NCI-H526 treated with DMSO at 0.1 percent for 48 hours (cell line): ENCODE measurements at regions not wholly inside any gene's neighbourhood (a gene's known extent, or its start where the extent isn't known, plus 50 kb on each side); places are given as distances from the start of the nearest gene placed in this dataset.
A peak's percentile ranks its signal among the peaks of the same experiment; 100 is the strongest.

ENCODE experiments used
- DNase-seq: peaks from one replicate; lab custom pipeline; 2025; lab: John Stamatoyannopoulos, UW

- DNase-seq = no peak
These were observed 321.4 kb upstream of the MMADHC start for GRCh38 chr2:149908726-149909683.

DNA sequence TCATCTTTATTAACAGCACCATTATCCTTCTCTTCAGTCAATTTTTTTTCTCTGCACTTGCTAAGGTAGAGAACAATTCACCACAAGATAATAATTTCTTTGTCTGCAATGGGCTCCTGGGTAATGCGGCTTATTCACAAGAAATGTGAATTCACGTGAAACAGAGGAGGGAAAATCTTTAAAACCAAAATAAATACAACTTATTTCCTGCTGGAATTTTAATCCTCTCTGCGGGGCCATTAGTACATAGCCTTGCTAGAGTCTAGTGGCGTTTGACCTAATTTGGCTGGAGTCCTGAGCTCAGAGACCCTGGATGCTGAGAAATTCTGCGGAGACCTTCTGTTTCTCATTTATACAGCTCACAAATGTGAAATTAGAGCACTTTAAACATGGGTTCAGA lies 319.3 kb upstream of the MMADHC start:
- DNase-seq = no peak

- no peak for DNase-seq
These were observed 317.0 kb upstream of the MMADHC start for GRCh38 chr2:149904352-149905175.

GRCh38 chr2:149903626-149904025 lies 316.1 kb upstream of the MMADHC start:
- no peak for DNase-seq

DNA sequence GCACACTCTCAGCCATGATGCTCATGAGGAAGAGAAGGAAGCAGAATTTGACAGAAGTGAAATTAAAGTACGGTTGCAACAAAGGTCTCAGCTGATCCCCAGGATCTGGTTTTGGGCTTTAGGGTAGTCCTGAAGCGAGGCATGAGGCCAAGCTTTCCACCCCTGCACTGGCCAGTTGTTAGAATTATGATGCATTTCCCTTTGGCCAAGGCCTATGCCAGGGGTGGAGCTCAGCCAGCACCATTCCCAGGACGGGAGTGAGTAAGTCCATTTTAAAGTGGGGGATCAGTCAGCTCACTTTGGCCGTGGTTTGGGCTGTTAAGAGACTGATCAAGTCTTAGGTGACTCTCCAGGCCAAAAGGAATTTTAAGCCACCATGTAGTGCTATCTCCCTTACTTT lies 314.5 kb upstream of the MMADHC start:
- DNase-seq = no peak

DNA sequence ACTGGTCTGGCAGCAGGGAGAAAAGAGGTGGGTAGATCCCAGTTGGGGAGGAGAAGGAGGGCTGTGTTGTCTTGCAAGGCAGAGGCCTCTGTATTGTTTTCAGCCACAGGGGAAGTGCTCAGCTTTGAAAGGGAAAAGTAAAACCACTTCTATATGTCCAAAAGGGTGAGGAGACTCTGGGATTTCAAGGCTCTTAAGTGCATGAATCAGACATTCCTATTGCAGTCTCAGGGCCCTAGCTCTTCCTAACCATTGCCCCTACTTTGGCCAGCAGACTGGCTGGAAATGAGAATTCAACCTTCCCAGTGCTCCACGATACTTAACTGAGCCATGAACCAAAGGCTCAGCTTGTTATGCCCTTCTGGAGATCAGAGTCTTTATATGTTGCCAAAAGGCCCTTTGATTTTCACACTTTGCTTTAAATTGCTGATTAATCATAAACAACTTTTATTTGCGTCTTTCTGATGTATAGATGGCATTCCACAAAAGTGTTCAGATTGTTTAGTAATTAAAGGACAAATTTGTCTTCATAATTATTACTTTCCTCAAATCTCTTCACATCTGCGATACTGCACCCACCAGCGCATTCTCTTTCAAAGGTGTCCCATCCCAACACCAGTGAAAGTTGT lies 313.8 kb upstream of the MMADHC start:
- DNase-seq = no peak

- DNase-seq = no peak
These were observed 311.8 kb upstream of the MMADHC start for GRCh38 chr2:149899390-149899789.

- DNase-seq = no peak
These were observed 307.2 kb upstream of the MMADHC start for GRCh38 chr2:149894760-149895159.

DNA sequence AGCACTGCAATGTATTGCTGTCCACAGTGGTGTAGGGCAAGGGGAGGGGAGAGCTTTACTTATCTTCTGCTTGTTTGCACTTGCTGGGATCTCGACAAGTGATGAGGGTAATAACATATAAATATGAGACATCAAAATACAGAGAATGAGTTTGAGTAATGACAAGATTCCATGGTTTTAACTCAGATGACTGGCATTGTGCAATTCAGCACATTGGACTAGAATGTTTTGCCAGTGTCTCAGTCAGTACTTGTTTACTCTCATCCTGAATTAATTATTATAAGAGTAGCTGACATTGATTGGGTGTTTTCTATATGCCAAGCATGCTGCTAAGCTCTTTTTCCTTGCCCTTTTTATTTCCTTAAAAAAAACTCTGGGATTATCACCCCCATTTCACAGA lies 306.7 kb upstream of the MMADHC start:
- DNase-seq = no peak

- DNase-seq = no peak
These were observed 305.0 kb upstream of the MMADHC start for GRCh38 chr2:149892563-149892962.

GRCh38 chr2:149885946-149886345 lies 298.4 kb upstream of the MMADHC start:
- no peak for DNase-seq

DNA sequence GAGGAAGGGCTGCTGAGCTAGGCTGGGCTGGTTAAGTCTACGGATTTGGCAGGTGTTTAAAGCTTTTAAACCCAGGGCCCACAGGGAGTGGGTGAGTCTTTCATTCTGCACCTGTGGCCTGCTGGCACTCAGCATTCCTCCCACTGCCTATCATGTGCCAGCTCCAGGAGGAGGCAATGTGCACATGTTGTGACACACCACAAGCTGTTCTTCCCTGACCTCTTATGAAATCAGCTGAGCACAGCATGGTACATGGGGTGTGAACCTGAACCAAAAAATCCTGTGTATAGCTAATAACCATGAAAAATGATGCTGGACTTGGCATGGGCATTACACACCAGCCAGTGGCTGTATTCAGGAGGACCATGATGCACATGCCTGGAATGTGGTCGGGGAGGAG lies 297.9 kb upstream of the MMADHC start:
- no peak for DNase-seq

- peak; percentile 61 for DNase-seq
These were observed 297.3 kb upstream of the MMADHC start for GRCh38 chr2:149884871-149885270.

- no peak for DNase-seq
These were observed 290.3 kb upstream of the MMADHC start for GRCh38 chr2:149877913-149878312.

GRCh38 chr2:149877074-149877473 lies 289.5 kb upstream of the MMADHC start:
- DNase-seq = peak; percentile 16

DNA sequence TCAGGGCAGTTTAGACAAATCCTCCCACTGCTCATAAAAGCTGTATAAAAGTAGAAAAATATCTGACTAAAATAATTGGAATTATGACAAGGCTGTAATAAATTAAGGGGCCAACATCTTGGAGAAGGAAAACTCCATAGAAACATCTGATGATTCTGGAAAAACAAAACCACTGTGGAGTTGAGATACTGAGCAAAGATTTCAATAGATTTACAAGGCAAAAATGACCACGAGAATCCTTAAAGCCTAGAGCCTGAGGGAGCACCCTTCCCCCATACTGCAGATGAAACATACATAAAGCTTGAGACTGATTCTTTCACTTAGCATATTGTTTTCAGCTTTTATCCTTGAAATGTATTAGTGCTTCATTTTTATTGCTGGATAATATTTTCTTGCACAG lies 286.4 kb upstream of the MMADHC start:
- no peak for DNase-seq

DNA sequence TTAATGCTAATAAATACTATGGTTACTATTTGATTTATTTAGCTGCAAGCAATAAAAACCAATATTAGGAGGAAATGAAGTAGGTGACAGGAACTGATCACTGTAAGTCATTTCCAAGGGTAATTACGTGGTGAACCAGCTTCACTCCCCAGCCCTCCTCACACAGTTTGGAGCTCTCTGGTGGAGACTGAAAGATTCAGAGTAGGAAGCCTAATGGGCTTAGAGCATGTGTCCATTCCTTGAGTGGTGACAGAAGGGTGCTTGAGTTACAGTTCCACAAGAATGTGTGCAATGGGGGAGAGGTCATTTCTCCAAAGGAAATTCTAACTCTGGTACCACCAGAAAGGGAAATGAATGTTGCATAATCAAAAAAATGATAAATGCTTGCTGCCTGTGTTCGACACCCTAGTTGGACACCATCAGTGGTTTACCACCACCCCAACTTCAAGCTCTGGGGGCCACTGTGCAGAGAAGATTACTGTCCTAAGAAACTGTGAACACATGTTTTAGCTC lies 285.1 kb upstream of the MMADHC start:
- no peak for DNase-seq

- no peak for DNase-seq
These were observed 284.5 kb upstream of the MMADHC start for GRCh38 chr2:149872041-149872440.

DNA sequence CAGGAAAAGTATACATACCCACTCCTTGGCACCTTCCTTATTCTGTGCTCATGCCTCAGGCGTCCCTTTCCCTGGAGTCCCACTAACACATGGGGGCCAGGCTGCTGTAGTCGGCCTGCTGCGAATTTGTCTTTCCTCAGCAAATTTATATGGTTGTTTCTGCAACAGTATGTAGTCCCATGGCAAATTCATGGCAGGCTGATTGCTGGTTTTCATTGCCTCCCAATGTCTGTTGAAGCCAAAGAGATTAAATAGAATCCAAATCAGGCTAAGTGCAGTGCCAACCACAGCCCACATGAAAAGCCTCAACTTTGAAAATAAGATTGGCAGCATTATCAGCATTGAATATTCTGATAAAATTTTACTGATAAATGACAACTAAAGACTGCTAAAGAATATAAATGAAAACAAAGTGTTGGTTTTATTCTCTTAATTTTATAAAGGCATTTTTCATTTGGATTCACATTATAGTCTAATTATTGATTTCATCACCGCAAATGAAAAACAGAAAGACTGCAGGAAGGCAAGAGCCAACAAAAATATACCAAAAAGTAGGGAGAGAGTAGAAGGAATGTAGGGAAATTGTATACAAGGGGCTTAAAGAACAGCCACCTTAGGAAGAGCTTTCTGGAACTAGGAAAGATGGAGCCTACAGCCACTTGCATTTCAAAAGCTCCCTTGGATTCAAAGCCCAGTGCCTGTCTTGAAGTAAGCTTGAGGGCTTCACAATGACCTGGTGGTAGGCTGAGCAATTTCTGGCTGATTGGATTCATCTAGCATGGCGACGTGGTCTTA lies 283.7 kb upstream of the MMADHC start:
- DNase-seq = no peak

DNA sequence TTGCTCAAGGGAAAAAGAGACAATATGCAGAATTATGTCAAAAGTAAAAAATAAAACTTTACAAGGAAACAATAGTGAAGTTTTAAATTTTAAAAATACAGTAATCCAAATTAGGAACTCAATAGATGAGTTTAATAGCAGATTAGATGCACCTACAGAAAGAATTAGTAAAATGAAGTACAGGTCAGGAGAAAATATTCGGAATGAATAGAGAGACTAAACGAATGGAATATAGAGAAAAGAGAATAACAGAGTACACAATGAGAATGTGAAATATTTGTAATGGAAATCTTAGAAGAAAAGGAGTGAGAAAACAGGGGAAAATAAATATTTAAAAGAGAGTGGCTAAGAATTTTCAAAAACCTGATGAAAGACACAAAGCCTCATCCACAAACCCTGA lies 275.7 kb upstream of the MMADHC start:
- no peak for DNase-seq

DNA sequence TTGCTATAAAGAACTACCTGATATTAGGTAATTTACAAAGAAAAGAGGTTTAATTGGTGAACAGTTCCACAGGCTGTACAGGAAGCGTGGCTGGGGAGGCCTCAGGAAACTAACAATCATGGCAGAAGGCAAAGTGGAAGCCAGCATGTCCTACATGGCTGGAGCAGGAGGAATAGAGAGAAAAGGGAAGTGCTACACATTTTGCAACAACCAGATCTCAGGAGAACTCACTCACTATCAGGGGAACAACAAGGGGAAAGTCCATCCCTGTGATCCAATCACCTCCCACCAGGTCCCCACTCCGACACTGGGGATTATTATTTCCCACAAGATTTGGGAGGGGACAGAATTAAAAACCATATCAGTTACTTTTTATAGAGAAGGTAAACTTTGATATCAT lies 273.5 kb upstream of the MMADHC start:
- no peak for DNase-seq
